ENCODE measurements at regions not wholly inside any gene's neighbourhood (a gene's known extent, or its start where the extent isn't known, plus 50 kb on each side); places are given as distances from the start of the nearest gene placed in this dataset.

GRCh38 chr2:180122874-180123273 is 115.8 kb upstream of the CWC22 start:
- ChIA-PET POLR2A (no interaction called here), CTCF (interaction anchor here (0.6 to 4.3 kb wide), 10 partner anchors 8 to 1864 kb away, joined by 3 to 37 read pairs (median 3); no protein-coding TSS in a partner anchor)
- Mint-ChIP-seq H3K27ac (no peak overlapping the region), H3K27me3 (peaks cover 8% of the 10 kb centered on the region), H3K36me3 (ENCODE audit: low read depth) (no peaks in the 10 kb centered on the region), H3K9me3 (ENCODE audit: low read depth) (no peaks in the 10 kb centered on the region), H3K4me1 (peaks cover 1% of the 10 kb centered on the region), H3K4me3 (no peak overlapping the region)
- intact Hi-C loops (cut with DNase I, micrococcal nuclease) = loop anchor here in 1 of 2 experiments (10.0 kb wide), 1 partner anchor 1342 kb away; no protein-coding TSS in a partner anchor
- ATAC-seq (no peak), DNase-seq (no peak)

- CTCF ChIA-PET = interaction anchor here (4.5 kb wide), 1 partner anchor 9 kb away, joined by 28 read pairs; no protein-coding TSS in a partner anchor
- intact Hi-C loops (cut with DNase I, micrococcal nuclease) = no loop called here
- no peaks in the 10 kb centered on the region for H3K4me1 Mint-ChIP-seq
Observed at GRCh38 chr2:180115675-180116074, 108.6 kb upstream of the CWC22 start.

GRCh38 chr2:180115269-180115668 is 108.2 kb upstream of the CWC22 start:
- H3K9me3 Mint-ChIP-seq (ENCODE audit: low read depth) = no peaks in the 10 kb centered on the region
- DNase-seq (no peak), ATAC-seq (no peak)
- intact Hi-C loops (cut with DNase I, micrococcal nuclease) = no loop called here
- H3K4me1 Mint-ChIP-seq = no peaks in the 10 kb centered on the region
- H3K27me3 Mint-ChIP-seq = peaks cover 6% of the 10 kb centered on the region
- ChIA-PET CTCF (interaction anchor here (1.4 to 4.5 kb wide), 2 partner anchors 9 to 19 kb away, joined by 3 to 28 read pairs; no protein-coding TSS in a partner anchor), POLR2A (no interaction called here)
- H3K36me3 Mint-ChIP-seq (ENCODE audit: low read depth) = no peaks in the 10 kb centered on the region
- H3K4me3 Mint-ChIP-seq = no peak overlapping the region
- H3K27ac Mint-ChIP-seq = no peak overlapping the region

More at GRCh38 chr2:180115675-180116074, 108.6 kb upstream of the CWC22 start:
- no peak overlapping the region for H3K4me3 Mint-ChIP-seq
- POLR2A ChIA-PET = no interaction called here
- no peak overlapping the region for H3K27ac Mint-ChIP-seq
- peaks cover 6% of the 10 kb centered on the region for H3K27me3 Mint-ChIP-seq
- no peaks in the 10 kb centered on the region for H3K36me3 Mint-ChIP-seq (ENCODE audit: low read depth)
- ATAC-seq (no peak), DNase-seq (no peak)
- H3K9me3 Mint-ChIP-seq (ENCODE audit: low read depth) = no peaks in the 10 kb centered on the region

GRCh38 chr2:180111901-180112300 is 104.8 kb upstream of the CWC22 start:
- DNase-seq (no peak), ATAC-seq (no peak)
- peaks cover 5% of the 10 kb centered on the region for H3K27me3 Mint-ChIP-seq
- H3K9me3 Mint-ChIP-seq (ENCODE audit: low read depth) = no peaks in the 10 kb centered on the region
- H3K4me1 Mint-ChIP-seq = no peaks in the 10 kb centered on the region
- CTCF ChIA-PET = no interaction called here
- no peaks in the 10 kb centered on the region for H3K36me3 Mint-ChIP-seq (ENCODE audit: low read depth)
- no peak overlapping the region for H3K4me3 Mint-ChIP-seq
- H3K27ac Mint-ChIP-seq = no peak overlapping the region
- intact Hi-C loops (cut with DNase I, micrococcal nuclease) = no loop called here
- POLR2A ChIA-PET = no interaction called here

- intact Hi-C loops (cut with DNase I, micrococcal nuclease) = no loop called here
- DNase-seq = no peak
- ChIA-PET CTCF (interaction anchor here (0.6 to 1.2 kb wide), 2 partner anchors 13 to 231 kb away, joined by 3 to 5 read pairs; no protein-coding TSS in a partner anchor), POLR2A (no interaction called here)
- Mint-ChIP-seq H3K4me3 (no peak overlapping the region), H3K27ac (no peak overlapping the region), H3K36me3 (ENCODE audit: low read depth) (no peaks in the 10 kb centered on the region), H3K9me3 (ENCODE audit: low read depth) (no peaks in the 10 kb centered on the region), H3K27me3 (peaks cover 11% of the 10 kb centered on the region), H3K4me1 (no peaks in the 10 kb centered on the region)
- ATAC-seq = no peak
Observed at GRCh38 chr2:180110469-180110868, 103.4 kb upstream of the CWC22 start.

- Mint-ChIP-seq H3K27ac (no peak overlapping the region), H3K4me3 (no peak overlapping the region), H3K4me1 (no peaks in the 10 kb centered on the region), H3K27me3 (peaks cover 8% of the 10 kb centered on the region), H3K9me3 (ENCODE audit: low read depth) (no peaks in the 10 kb centered on the region), H3K36me3 (ENCODE audit: low read depth) (no peaks in the 10 kb centered on the region)
- ChIA-PET POLR2A (no interaction called here), CTCF (no interaction called here)
- ATAC-seq (no peak), DNase-seq (no peak)
- intact Hi-C loops (cut with DNase I, micrococcal nuclease) = no loop called here
Observed at GRCh38 chr2:180101846-180102245, 94.7 kb upstream of the CWC22 start.

GRCh38 chr2:180099308-180099707 is 92.2 kb upstream of the CWC22 start:
- ChIA-PET CTCF (no interaction called here), POLR2A (no interaction called here)
- H3K9me3 Mint-ChIP-seq (ENCODE audit: low read depth) = no peaks in the 10 kb centered on the region
- H3K27ac Mint-ChIP-seq = no peak overlapping the region
- peaks cover 3% of the 10 kb centered on the region for H3K27me3 Mint-ChIP-seq
- ATAC-seq = no peak
- DNase-seq = no peak
- intact Hi-C loops (cut with DNase I, micrococcal nuclease) = no loop called here
- H3K36me3 Mint-ChIP-seq (ENCODE audit: low read depth) = no peaks in the 10 kb centered on the region
- H3K4me3 Mint-ChIP-seq = no peak overlapping the region
- no peaks in the 10 kb centered on the region for H3K4me1 Mint-ChIP-seq

GRCh38 chr2:180085144-180085543 is 78.0 kb upstream of the CWC22 start:
- H3K27ac Mint-ChIP-seq = no peak overlapping the region
- ATAC-seq (no peak), DNase-seq (no peak)
- ChIA-PET POLR2A (no interaction called here), CTCF (interaction anchor here (1.5 kb wide), 1 partner anchor 41 kb away, joined by 4 read pairs; no protein-coding TSS in a partner anchor)
- peaks cover 2% of the 10 kb centered on the region for H3K9me3 Mint-ChIP-seq (ENCODE audit: low read depth)
- intact Hi-C loops (cut with DNase I, micrococcal nuclease) = no loop called here
- no peak overlapping the region for H3K4me3 Mint-ChIP-seq
- no peaks in the 10 kb centered on the region for H3K36me3 Mint-ChIP-seq (ENCODE audit: low read depth)
- peaks cover 12% of the 10 kb centered on the region for H3K27me3 Mint-ChIP-seq
- H3K4me1 Mint-ChIP-seq = no peaks in the 10 kb centered on the region

- Mint-ChIP-seq H3K36me3 (ENCODE audit: low read depth) (no peaks in the 10 kb centered on the region), H3K27ac (no peak overlapping the region), H3K9me3 (ENCODE audit: low read depth) (peaks cover 2% of the 10 kb centered on the region), H3K4me1 (no peaks in the 10 kb centered on the region), H3K27me3 (peaks cover 2% of the 10 kb centered on the region), H3K4me3 (no peak overlapping the region)
- CTCF ChIA-PET = no interaction called here
- intact Hi-C loops (cut with DNase I, micrococcal nuclease) = loop anchor here in 1 of 2 experiments (10.0 kb wide), 2 partner anchors 233 to 663 kb away; no protein-coding TSS in a partner anchor
- POLR2A ChIA-PET = no interaction called here
- no peak for DNase-seq
- ATAC-seq = no peak
Observed at GRCh38 chr2:180077295-180077906, 70.3 kb upstream of the CWC22 start.

- ChIA-PET CTCF (interaction anchor here (0.6 to 1.0 kb wide), 4 partner anchors 48 to 1661 kb away, joined by 3 read pairs; no protein-coding TSS in a partner anchor), POLR2A (no interaction called here)
- no peaks in the 10 kb centered on the region for H3K36me3 Mint-ChIP-seq (ENCODE audit: low read depth)
- H3K4me1 Mint-ChIP-seq = no peaks in the 10 kb centered on the region
- DNase-seq (no peak), ATAC-seq (no peak)
- intact Hi-C loops (cut with DNase I, micrococcal nuclease) = loop anchor here in 1 of 2 experiments (10.0 kb wide), 2 partner anchors 231 to 661 kb away; no protein-coding TSS in a partner anchor
- H3K27me3 Mint-ChIP-seq = peaks cover 2% of the 10 kb centered on the region
- peaks cover 2% of the 10 kb centered on the region for H3K9me3 Mint-ChIP-seq (ENCODE audit: low read depth)
- no peak overlapping the region for H3K27ac Mint-ChIP-seq
- H3K4me3 Mint-ChIP-seq = no peak overlapping the region
Observed at GRCh38 chr2:180075870-180076269, 68.8 kb upstream of the CWC22 start.

- Mint-ChIP-seq H3K27me3 (no peaks in the 10 kb centered on the region), H3K27ac (no peak overlapping the region), H3K4me3 (no peak overlapping the region), H3K36me3 (ENCODE audit: low read depth) (no peaks in the 10 kb centered on the region), H3K9me3 (ENCODE audit: low read depth) (peaks cover 5% of the 10 kb centered on the region), H3K4me1 (no peaks in the 10 kb centered on the region)
- ChIA-PET POLR2A (no interaction called here), CTCF (interaction anchor here (0.7 to 1.2 kb wide), 2 partner anchors 9 to 479 kb away, joined by 3 read pairs; no protein-coding TSS in a partner anchor)
- ATAC-seq (no peak), DNase-seq (no peak)
- intact Hi-C loops (cut with DNase I, micrococcal nuclease) = loop anchor here in 1 of 2 experiments (10.0 kb wide), 2 partner anchors 227 to 657 kb away; no protein-coding TSS in a partner anchor
Observed at GRCh38 chr2:180071797-180072196, 64.7 kb upstream of the CWC22 start.

GRCh38 chr2:180063494-180064092 is 56.5 kb upstream of the CWC22 start:
- CTCF ChIA-PET = interaction anchor here (0.6 kb wide), 1 partner anchor 483 kb away, joined by 3 read pairs; no protein-coding TSS in a partner anchor
- POLR2A ChIA-PET = no interaction called here
- DNase-seq (no peak), ATAC-seq (no peak)
- no peak overlapping the region for H3K4me3 Mint-ChIP-seq
- no peaks in the 10 kb centered on the region for H3K9me3 Mint-ChIP-seq (ENCODE audit: low read depth)
- H3K27me3 Mint-ChIP-seq = no peaks in the 10 kb centered on the region
- H3K4me1 Mint-ChIP-seq = no peaks in the 10 kb centered on the region
- intact Hi-C loops (cut with DNase I, micrococcal nuclease) = no loop called here
- H3K27ac Mint-ChIP-seq = no peak overlapping the region
- H3K36me3 Mint-ChIP-seq (ENCODE audit: low read depth) = no peaks in the 10 kb centered on the region
